ENCODE measurements at regions not wholly inside any gene's neighbourhood (a gene's known extent, or its start where the extent isn't known, plus 50 kb on each side); places are given as distances from the start of the nearest gene placed in this dataset.

- no peaks in the 10 kb centered on the region for H3K9me3 ChIP-seq (ENCODE audit: control insufficient read depth in 2 of 2, low read length in 2 of 2)
Measured at GRCh38 chr10:108409306-108409705, 1244.8 kb upstream of the SORCS1 start.

DNA sequence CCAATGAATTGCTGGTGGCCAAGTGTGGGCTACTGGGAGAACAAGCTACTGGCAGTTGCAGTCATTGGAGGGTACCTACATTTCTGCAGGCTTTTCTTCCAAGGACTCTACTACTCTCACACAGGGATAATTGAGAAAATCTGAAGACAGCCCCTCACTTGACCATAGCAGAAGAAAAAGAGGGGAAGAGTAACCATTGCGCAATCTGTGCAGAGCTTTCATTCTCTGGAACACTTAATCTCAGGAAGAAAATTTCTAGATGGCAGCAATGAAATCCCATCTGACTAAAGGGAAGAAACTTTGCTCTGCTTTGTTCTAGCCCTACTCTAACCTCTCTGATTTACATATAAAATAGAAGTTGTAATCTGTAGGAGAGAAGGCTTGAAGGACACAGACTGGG is 1239.6 kb upstream of the SORCS1 start:
- no peaks in the 10 kb centered on the region for H3K4me1 ChIP-seq (ENCODE audit: control insufficient read depth, insufficient read depth, low read length)
- no peak overlapping the region for H3K9ac ChIP-seq (ENCODE audit: low read length in 2 of 2)
- H3K9me3 ChIP-seq (ENCODE audit: control insufficient read depth in 2 of 2, low read length in 2 of 2), result no peaks in the 10 kb centered on the region
- no peak overlapping the region for H3K4me3 ChIP-seq (ENCODE audit: low read length in 2 of 2)
- H3K27ac ChIP-seq (ENCODE audit: low read length), result no peak overlapping the region
- H3K36me3 ChIP-seq (ENCODE audit: control insufficient read depth in 2 of 2, insufficient read depth in 2 of 2, low read length in 2 of 2), result no peaks in the 10 kb centered on the region
- H3K27me3 ChIP-seq (ENCODE audit: control insufficient read depth in 1 of 2, insufficient read depth in 2 of 2, low read length in 2 of 2), result no peaks in the 10 kb centered on the region

More at GRCh38 chr10:108409306-108409705, 1244.8 kb upstream of the SORCS1 start:
- Histone ChIP-seq H3K4me3 (ENCODE audit: low read length in 2 of 2) (no peak overlapping the region), H3K36me3 (ENCODE audit: control insufficient read depth in 2 of 2, insufficient read depth in 2 of 2, low read length in 2 of 2) (no peaks in the 10 kb centered on the region), H3K27ac (ENCODE audit: low read length) (no peak overlapping the region), H3K4me1 (ENCODE audit: control insufficient read depth, insufficient read depth, low read length) (no peaks in the 10 kb centered on the region), H3K27me3 (ENCODE audit: control insufficient read depth in 1 of 2, insufficient read depth in 2 of 2, low read length in 2 of 2) (no peaks in the 10 kb centered on the region), H3K9ac (ENCODE audit: low read length in 2 of 2) (no peak overlapping the region)

- Histone ChIP-seq H3K9ac (ENCODE audit: low read length in 2 of 2) (no peak overlapping the region), H3K4me1 (ENCODE audit: control insufficient read depth, insufficient read depth, low read length) (no peaks in the 10 kb centered on the region), H3K27me3 (ENCODE audit: control insufficient read depth in 1 of 2, insufficient read depth in 2 of 2, low read length in 2 of 2) (no peaks in the 10 kb centered on the region), H3K27ac (ENCODE audit: low read length) (no peak overlapping the region), H3K4me3 (ENCODE audit: low read length in 2 of 2) (no peak overlapping the region), H3K9me3 (ENCODE audit: control insufficient read depth in 2 of 2, low read length in 2 of 2) (no peaks in the 10 kb centered on the region), H3K36me3 (ENCODE audit: control insufficient read depth in 2 of 2, insufficient read depth in 2 of 2, low read length in 2 of 2) (no peaks in the 10 kb centered on the region)
Measured at GRCh38 chr10:108399465-108399864, 1235.0 kb upstream of the SORCS1 start.

- Histone ChIP-seq H3K9ac (ENCODE audit: low read length in 2 of 2) (no peak overlapping the region), H3K36me3 (ENCODE audit: control insufficient read depth in 2 of 2, insufficient read depth in 2 of 2, low read length in 2 of 2) (no peaks in the 10 kb centered on the region), H3K4me1 (ENCODE audit: control insufficient read depth, insufficient read depth, low read length) (no peaks in the 10 kb centered on the region), H3K27ac (ENCODE audit: low read length) (no peak overlapping the region), H3K4me3 (ENCODE audit: low read length in 2 of 2) (no peak overlapping the region), H3K27me3 (ENCODE audit: control insufficient read depth in 1 of 2, insufficient read depth in 2 of 2, low read length in 2 of 2) (no peaks in the 10 kb centered on the region), H3K9me3 (ENCODE audit: control insufficient read depth in 2 of 2, low read length in 2 of 2) (no peaks in the 10 kb centered on the region)
Measured at GRCh38 chr10:108393089-108393488, 1228.6 kb upstream of the SORCS1 start.

GRCh38 chr10:108392286-108392685 is 1227.8 kb upstream of the SORCS1 start:
- Histone ChIP-seq H3K4me1 (ENCODE audit: control insufficient read depth, insufficient read depth, low read length) (no peaks in the 10 kb centered on the region), H3K9ac (ENCODE audit: low read length in 2 of 2) (no peak overlapping the region), H3K36me3 (ENCODE audit: control insufficient read depth in 2 of 2, insufficient read depth in 2 of 2, low read length in 2 of 2) (no peaks in the 10 kb centered on the region), H3K4me3 (ENCODE audit: low read length in 2 of 2) (no peak overlapping the region), H3K27me3 (ENCODE audit: control insufficient read depth in 1 of 2, insufficient read depth in 2 of 2, low read length in 2 of 2) (no peaks in the 10 kb centered on the region), H3K9me3 (ENCODE audit: control insufficient read depth in 2 of 2, low read length in 2 of 2) (no peaks in the 10 kb centered on the region), H3K27ac (ENCODE audit: low read length) (no peak overlapping the region)

DNA sequence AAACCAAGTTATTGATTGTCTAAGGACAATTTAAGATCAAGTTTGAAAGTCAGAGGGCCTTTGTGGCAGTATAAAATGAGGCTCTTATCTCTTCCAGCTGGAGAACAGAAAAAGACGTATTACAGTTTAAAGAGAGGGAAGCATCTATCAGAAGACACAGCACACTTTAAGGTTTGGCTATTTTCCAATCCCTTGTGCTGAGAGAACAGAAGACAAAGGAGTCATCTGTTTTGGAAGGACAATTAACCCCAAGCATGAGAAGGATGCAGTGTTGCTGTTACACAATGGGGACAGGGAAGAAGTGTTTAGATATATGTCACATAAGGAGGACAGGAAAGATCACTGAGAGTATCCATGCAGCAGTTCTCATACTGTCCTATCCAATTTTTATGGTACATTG is 1224.2 kb upstream of the SORCS1 start:
- Histone ChIP-seq H3K4me1 (ENCODE audit: control insufficient read depth, insufficient read depth, low read length) (no peaks in the 10 kb centered on the region), H3K9ac (ENCODE audit: low read length in 2 of 2) (no peak overlapping the region), H3K36me3 (ENCODE audit: control insufficient read depth in 2 of 2, insufficient read depth in 2 of 2, low read length in 2 of 2) (no peaks in the 10 kb centered on the region), H3K9me3 (ENCODE audit: control insufficient read depth in 2 of 2, low read length in 2 of 2) (no peaks in the 10 kb centered on the region), H3K4me3 (ENCODE audit: low read length in 2 of 2) (no peak overlapping the region), H3K27me3 (ENCODE audit: control insufficient read depth in 1 of 2, insufficient read depth in 2 of 2, low read length in 2 of 2) (no peaks in the 10 kb centered on the region), H3K27ac (ENCODE audit: low read length) (no peak overlapping the region)

DNA sequence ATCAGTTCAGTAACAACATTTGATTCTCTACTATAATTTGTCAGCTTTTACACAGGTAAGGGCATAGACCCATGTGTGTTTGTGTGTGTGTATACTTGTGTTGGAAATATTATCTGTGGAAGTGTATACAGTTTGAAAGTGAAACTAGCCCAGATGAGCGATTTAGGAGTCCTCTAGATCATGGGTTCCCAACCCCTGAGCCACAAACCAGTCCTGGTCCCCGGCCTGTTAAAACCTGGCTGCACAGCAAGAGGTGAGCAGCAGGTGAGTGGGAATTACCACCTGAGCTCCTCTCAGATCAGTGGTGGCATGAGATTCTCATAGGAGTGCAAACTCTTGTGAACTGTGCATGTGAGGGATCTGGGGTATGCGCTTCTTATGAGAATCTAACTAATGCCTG is 1221.5 kb upstream of the SORCS1 start:
- Histone ChIP-seq H3K27me3 (ENCODE audit: control insufficient read depth in 1 of 2, insufficient read depth in 2 of 2, low read length in 2 of 2) (no peaks in the 10 kb centered on the region), H3K9ac (ENCODE audit: low read length in 2 of 2) (no peak overlapping the region), H3K36me3 (ENCODE audit: control insufficient read depth in 2 of 2, insufficient read depth in 2 of 2, low read length in 2 of 2) (no peaks in the 10 kb centered on the region), H3K4me1 (ENCODE audit: control insufficient read depth, insufficient read depth, low read length) (no peaks in the 10 kb centered on the region), H3K9me3 (ENCODE audit: control insufficient read depth in 2 of 2, low read length in 2 of 2) (no peaks in the 10 kb centered on the region), H3K27ac (ENCODE audit: low read length) (no peak overlapping the region), H3K4me3 (ENCODE audit: low read length in 2 of 2) (no peak overlapping the region)

GRCh38 chr10:108384378-108384777 is 1219.9 kb upstream of the SORCS1 start:
- Histone ChIP-seq H3K27ac (ENCODE audit: low read length) (no peak overlapping the region), H3K36me3 (ENCODE audit: control insufficient read depth in 2 of 2, insufficient read depth in 2 of 2, low read length in 2 of 2) (no peaks in the 10 kb centered on the region), H3K9me3 (ENCODE audit: control insufficient read depth in 2 of 2, low read length in 2 of 2) (no peaks in the 10 kb centered on the region), H3K9ac (ENCODE audit: low read length in 2 of 2) (no peak overlapping the region), H3K4me3 (ENCODE audit: low read length in 2 of 2) (no peak overlapping the region), H3K27me3 (ENCODE audit: control insufficient read depth in 1 of 2, insufficient read depth in 2 of 2, low read length in 2 of 2) (no peaks in the 10 kb centered on the region), H3K4me1 (ENCODE audit: control insufficient read depth, insufficient read depth, low read length) (no peaks in the 10 kb centered on the region)

- Histone ChIP-seq H3K27ac (ENCODE audit: low read length) (no peak overlapping the region), H3K27me3 (ENCODE audit: control insufficient read depth in 1 of 2, insufficient read depth in 2 of 2, low read length in 2 of 2) (no peaks in the 10 kb centered on the region), H3K36me3 (ENCODE audit: control insufficient read depth in 2 of 2, insufficient read depth in 2 of 2, low read length in 2 of 2) (no peaks in the 10 kb centered on the region), H3K4me1 (ENCODE audit: control insufficient read depth, insufficient read depth, low read length) (no peaks in the 10 kb centered on the region), H3K4me3 (ENCODE audit: low read length in 2 of 2) (no peak overlapping the region), H3K9ac (ENCODE audit: low read length in 2 of 2) (no peak overlapping the region), H3K9me3 (ENCODE audit: control insufficient read depth in 2 of 2, low read length in 2 of 2) (no peaks in the 10 kb centered on the region)
Measured at GRCh38 chr10:108378779-108379178, 1214.3 kb upstream of the SORCS1 start.

- no peak overlapping the region for H3K27ac ChIP-seq (ENCODE audit: low read length)
- no peaks in the 10 kb centered on the region for H3K27me3 ChIP-seq (ENCODE audit: control insufficient read depth in 1 of 2, insufficient read depth in 2 of 2, low read length in 2 of 2)
- no peaks in the 10 kb centered on the region for H3K36me3 ChIP-seq (ENCODE audit: control insufficient read depth in 2 of 2, insufficient read depth in 2 of 2, low read length in 2 of 2)
- H3K9me3 ChIP-seq (ENCODE audit: control insufficient read depth in 2 of 2, low read length in 2 of 2), result no peaks in the 10 kb centered on the region
- H3K4me3 ChIP-seq (ENCODE audit: low read length in 2 of 2), result no peak overlapping the region
- no peak overlapping the region for H3K9ac ChIP-seq (ENCODE audit: low read length in 2 of 2)
- H3K4me1 ChIP-seq (ENCODE audit: control insufficient read depth, insufficient read depth, low read length), result no peaks in the 10 kb centered on the region
Measured at GRCh38 chr10:108375691-108376090, 1211.2 kb upstream of the SORCS1 start.

DNA sequence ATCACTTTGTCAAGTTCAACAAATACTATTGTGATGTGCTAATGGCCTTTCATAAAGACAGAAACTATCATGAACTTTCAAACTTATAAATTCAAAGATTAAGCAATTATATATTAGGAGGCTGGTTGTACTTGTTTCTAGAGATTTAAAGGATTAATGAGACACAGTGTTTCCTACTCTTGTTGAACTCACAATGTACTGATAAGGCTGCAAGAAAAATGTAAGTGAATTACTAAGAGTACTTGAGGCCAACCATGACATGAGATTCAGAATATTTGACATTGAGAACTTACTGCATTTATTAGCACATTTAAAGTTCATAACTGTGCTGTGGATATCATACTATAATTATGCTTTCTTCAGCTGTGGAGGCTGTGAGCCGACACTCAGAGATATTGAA is 1210.5 kb upstream of the SORCS1 start:
- Histone ChIP-seq H3K9me3 (ENCODE audit: control insufficient read depth in 2 of 2, low read length in 2 of 2) (no peaks in the 10 kb centered on the region), H3K27ac (ENCODE audit: low read length) (no peak overlapping the region), H3K36me3 (ENCODE audit: control insufficient read depth in 2 of 2, insufficient read depth in 2 of 2, low read length in 2 of 2) (no peaks in the 10 kb centered on the region), H3K9ac (ENCODE audit: low read length in 2 of 2) (no peak overlapping the region), H3K4me3 (ENCODE audit: low read length in 2 of 2) (no peak overlapping the region), H3K27me3 (ENCODE audit: control insufficient read depth in 1 of 2, insufficient read depth in 2 of 2, low read length in 2 of 2) (no peaks in the 10 kb centered on the region), H3K4me1 (ENCODE audit: control insufficient read depth, insufficient read depth, low read length) (no peaks in the 10 kb centered on the region)

GRCh38 chr10:108365541-108365940 is 1201.0 kb upstream of the SORCS1 start:
- no peaks in the 10 kb centered on the region for H3K36me3 ChIP-seq (ENCODE audit: control insufficient read depth in 2 of 2, insufficient read depth in 2 of 2, low read length in 2 of 2)
- H3K9me3 ChIP-seq (ENCODE audit: control insufficient read depth in 2 of 2, low read length in 2 of 2), result no peaks in the 10 kb centered on the region
- H3K4me1 ChIP-seq (ENCODE audit: control insufficient read depth, insufficient read depth, low read length), result no peaks in the 10 kb centered on the region
- no peak overlapping the region for H3K9ac ChIP-seq (ENCODE audit: low read length in 2 of 2)
- no peak overlapping the region for H3K4me3 ChIP-seq (ENCODE audit: low read length in 2 of 2)
- no peak overlapping the region for H3K27ac ChIP-seq (ENCODE audit: low read length)
- no peaks in the 10 kb centered on the region for H3K27me3 ChIP-seq (ENCODE audit: control insufficient read depth in 1 of 2, insufficient read depth in 2 of 2, low read length in 2 of 2)

All from stomach smooth muscle (tissue), 2 donors.